Subcutaneous abdominal adipose tissue (tissue), 5 donors: ENCODE measurements at regions not wholly inside any gene's neighbourhood (a gene's known extent, or its start where the extent isn't known, plus 50 kb on each side); places are given as distances from the start of the nearest gene placed in this dataset.
"Not testable (repeated sequence)": the region's sequence is repeated elsewhere in the genome, so short reads cannot be mapped to it uniquely, and the experiment has no call there.

Experiments used
- H3K27ac ChIP-seq: one replicate; pipeline ENCODE4 v1.7.0; 2013; ENCODE audit warnings: low read depth, mild to moderate bottlenecking, inconsistent platforms, low read length, moderate library complexity
- H3K27me3 ChIP-seq, 5 donors: one replicate each; pipeline ENCODE4 v1.7.0; 2013; ENCODE audit warnings: low read length in 5 of 5, inconsistent platforms in 1 of 5; ENCODE audit not compliant: control insufficient read depth in 5 of 5, insufficient read depth in 4 of 5
- H3K36me3 ChIP-seq, 5 donors: one replicate each; pipeline ENCODE4 v1.7.0; 2013; ENCODE audit warnings: low read length in 5 of 5; ENCODE audit not compliant: control insufficient read depth in 5 of 5, insufficient read depth in 5 of 5
- H3K4me1 ChIP-seq, 5 donors: one replicate each; pipeline ENCODE4 v1.7.0; 2013; ENCODE audit warnings: low read length in 5 of 5, mild to moderate bottlenecking in 3 of 5, moderate library complexity in 1 of 5; ENCODE audit not compliant: control insufficient read depth in 5 of 5, insufficient read depth in 5 of 5
- H3K4me3 ChIP-seq, 5 donors: one replicate each; pipeline ENCODE4 v1.7.0; 2013; ENCODE audit warnings: low read length in 5 of 5, low read depth in 1 of 5
- H3K9ac ChIP-seq, 5 donors: one replicate each; pipeline ENCODE4 v1.7.0; 2013; ENCODE audit warnings: low read length in 5 of 5, mild to moderate bottlenecking in 4 of 5, moderate library complexity in 3 of 5
- H3K9me3 ChIP-seq, 5 donors: one replicate each; pipeline ENCODE4 v1.7.0; 2013; ENCODE audit warnings: low read length in 5 of 5; ENCODE audit not compliant: control insufficient read depth in 5 of 5
- donor health status: healthy.
- donor health status: healthy.
- donor health status: healthy.
- donor health status: healthy.
- donor health status: healthy.

DNA sequence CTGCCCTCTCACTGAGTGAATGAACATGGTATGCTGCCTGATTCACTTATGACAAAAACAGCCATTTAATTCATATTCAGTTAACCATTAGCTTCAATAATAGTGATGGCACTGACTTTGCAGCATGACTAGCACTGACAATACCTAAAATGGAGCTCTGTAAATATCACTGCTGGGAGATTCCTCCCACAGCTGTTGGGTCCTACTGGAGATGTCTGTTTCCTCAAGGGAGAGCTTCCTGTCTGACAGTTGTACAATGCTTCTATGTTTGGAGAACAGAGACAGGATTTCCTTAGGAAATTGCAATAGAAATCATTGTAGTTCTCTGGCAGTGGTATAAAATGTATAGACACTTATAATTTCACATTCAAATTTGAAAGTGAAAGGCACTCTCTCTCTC is 695.9 kb upstream of the CDH8 start:
- Histone ChIP-seq H3K27me3 (no peaks in the 10 kb centered on the region), H3K4me1 (peaks cover 0 to 10% (median 0%) of the 10 kb centered on the region in 5 donors), H3K36me3 (no peaks in the 10 kb centered on the region), H3K4me3 (peak overlapping the region in 1 of 5 donors; percentile 9), H3K9ac (no peak overlapping the region), H3K9me3 (no peaks in the 10 kb centered on the region), H3K27ac (no peak overlapping the region)

DNA sequence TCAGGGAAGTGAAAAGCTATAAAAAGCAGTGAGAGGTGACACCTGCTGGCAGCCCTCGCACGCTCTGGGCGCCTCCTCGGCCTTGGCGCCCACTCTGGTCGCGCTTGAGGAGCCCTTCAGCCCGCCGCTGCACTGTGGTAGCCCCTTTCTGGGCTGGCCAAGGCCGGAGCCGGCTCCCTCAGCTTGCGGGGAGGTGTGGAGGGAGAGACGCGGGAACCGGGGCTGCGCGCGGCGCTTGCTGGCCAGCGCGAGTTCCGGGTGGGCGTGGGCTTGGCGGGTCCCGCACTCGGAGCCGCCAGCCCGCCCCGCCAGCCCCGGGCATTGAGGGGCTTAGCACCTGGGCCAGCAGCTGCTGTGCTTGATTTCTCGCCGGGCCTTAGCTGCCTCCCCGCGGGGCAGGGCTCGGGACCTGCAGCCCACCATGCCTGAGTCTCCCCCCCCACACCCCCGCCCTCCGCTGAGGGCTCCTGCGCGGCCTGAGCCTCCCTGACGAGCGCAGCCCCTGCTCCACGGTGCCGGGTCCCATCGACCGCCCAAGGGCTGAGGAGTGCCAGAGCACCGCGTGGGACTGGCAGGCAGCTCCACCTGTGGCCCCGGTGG is 688.5 kb upstream of the CDH8 start:
- not testable (repeated sequence) for H3K9ac ChIP-seq, H3K27me3 ChIP-seq, H3K27ac ChIP-seq, H3K4me1 ChIP-seq, H3K4me3 ChIP-seq, H3K9me3 ChIP-seq, H3K36me3 ChIP-seq

DNA sequence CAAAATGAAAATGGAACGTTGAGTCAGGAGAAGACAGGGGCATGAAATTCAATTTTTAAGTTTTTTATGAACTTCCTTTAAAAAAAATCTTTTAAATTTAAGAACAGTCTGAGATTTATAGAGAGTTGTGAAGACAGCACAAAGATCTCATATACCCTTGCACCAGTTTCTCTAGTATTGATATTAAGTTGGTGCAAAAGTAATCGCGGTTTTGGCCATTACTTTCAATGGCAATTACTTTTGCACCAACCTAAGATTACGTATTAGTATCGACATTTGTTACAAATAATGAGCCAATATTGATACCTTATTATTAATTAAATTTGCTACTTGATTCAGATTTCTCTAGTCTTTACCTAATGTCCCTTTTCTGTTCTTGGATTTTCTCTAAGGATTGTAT is 684.4 kb upstream of the CDH8 start:
- Histone ChIP-seq H3K4me1 (no peaks in the 10 kb centered on the region), H3K4me3 (no peak overlapping the region), H3K27ac (no peak overlapping the region), H3K36me3 (no peaks in the 10 kb centered on the region), H3K9me3 (peaks cover 0 to 3% (median 0%) of the 10 kb centered on the region in 5 donors), H3K27me3 (no peaks in the 10 kb centered on the region), H3K9ac (no peak overlapping the region)

DNA sequence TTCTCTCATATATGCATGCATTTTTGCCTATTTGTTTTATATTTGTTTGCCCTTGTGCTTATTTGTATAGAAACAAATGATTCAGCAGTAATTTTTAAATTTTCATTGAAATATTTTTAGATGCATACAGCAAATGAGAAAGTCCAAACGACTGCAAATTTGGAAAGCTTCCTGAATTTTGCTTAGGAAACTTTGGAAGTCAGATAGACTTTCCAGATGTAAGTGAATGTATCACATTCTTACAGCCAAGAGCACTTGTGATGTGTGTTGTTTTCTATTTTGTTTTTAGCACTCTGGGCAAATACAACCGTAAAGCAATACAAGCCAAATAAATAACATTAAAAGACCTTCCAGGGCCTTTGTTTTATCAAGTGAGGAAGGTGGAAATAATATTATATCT is 680.8 kb upstream of the CDH8 start:
- no peaks in the 10 kb centered on the region for H3K36me3 ChIP-seq
- no peaks in the 10 kb centered on the region for H3K27me3 ChIP-seq

DNA sequence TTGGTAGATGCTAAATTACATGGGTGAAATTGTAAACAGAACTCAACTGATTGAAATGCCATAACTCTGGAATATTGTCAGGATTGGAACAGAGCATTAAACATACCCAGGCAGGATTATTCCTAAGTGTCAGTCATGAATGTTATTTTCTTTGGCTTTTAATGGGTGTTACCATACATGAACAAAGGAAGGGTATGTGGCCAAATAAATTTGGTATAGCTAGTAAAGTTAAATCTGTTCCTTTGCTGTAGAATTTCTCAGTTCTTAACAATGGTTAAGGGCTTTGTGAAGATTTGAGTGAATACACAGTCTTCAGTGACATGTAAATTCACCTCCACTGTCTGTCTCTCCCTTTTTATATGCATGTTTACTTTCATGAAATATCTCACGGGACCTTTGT is 679.5 kb upstream of the CDH8 start:
- Histone ChIP-seq H3K4me3 (no peak overlapping the region), H3K9me3 (no peaks in the 10 kb centered on the region), H3K4me1 (no peaks in the 10 kb centered on the region), H3K27ac (no peak overlapping the region), H3K9ac (no peak overlapping the region), H3K36me3 (no peaks in the 10 kb centered on the region), H3K27me3 (no peaks in the 10 kb centered on the region)

More for the DNA sequence above, 680.8 kb upstream of the CDH8 start:
- no peak overlapping the region for H3K9ac ChIP-seq
- H3K4me3 ChIP-seq = no peak overlapping the region
- H3K4me1 ChIP-seq = no peaks in the 10 kb centered on the region
- no peak overlapping the region for H3K27ac ChIP-seq
- H3K9me3 ChIP-seq = no peaks in the 10 kb centered on the region

DNA sequence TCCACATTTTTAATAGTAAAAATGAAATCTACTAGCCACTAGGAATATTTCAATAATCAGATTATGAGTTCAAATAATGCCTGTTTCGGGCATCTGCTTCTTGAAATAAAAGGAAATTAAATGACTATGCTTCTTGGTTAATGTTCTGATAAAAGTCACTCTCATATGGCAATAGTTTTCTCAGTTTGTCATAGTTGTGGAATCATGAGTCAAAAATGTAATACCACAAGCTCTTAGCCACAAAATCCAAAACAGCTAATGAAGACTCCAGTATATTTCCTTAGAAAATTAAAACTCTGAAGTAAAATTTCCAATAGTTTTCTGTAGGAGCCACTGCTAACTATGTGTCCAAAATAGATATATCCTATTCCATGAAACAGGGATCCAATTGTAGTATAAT is 676.3 kb upstream of the CDH8 start:
- no peaks in the 10 kb centered on the region for H3K27me3 ChIP-seq
- no peak overlapping the region for H3K9ac ChIP-seq
- H3K4me3 ChIP-seq = no peak overlapping the region
- H3K4me1 ChIP-seq = no peaks in the 10 kb centered on the region
- no peaks in the 10 kb centered on the region for H3K36me3 ChIP-seq
- no peak overlapping the region for H3K27ac ChIP-seq
- no peaks in the 10 kb centered on the region for H3K9me3 ChIP-seq

DNA sequence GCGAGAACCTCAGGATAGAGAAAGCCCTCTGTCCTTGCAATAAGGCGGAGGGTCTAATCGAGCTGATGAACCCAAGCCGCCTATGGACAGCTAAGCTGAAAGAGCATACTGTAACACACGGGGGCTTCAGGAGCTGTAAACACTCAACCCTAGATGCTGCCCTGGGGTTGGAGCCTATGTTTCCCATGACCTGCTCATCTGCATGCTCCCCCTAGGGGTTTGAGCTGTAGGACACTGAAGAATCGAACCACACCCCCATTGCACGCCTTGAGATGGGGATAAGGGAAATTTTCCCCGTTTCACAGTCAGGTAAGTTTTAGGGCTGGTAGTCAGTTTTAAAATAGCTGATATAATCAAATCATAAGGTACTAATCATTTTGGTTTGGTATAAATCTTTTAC is 675.6 kb upstream of the CDH8 start:
- Histone ChIP-seq H3K27me3 (no peaks in the 10 kb centered on the region), H3K4me3 (no peak overlapping the region), H3K27ac (no peak overlapping the region), H3K9me3 (no peaks in the 10 kb centered on the region), H3K36me3 (no peaks in the 10 kb centered on the region), H3K9ac (no peak overlapping the region), H3K4me1 (no peaks in the 10 kb centered on the region)

DNA sequence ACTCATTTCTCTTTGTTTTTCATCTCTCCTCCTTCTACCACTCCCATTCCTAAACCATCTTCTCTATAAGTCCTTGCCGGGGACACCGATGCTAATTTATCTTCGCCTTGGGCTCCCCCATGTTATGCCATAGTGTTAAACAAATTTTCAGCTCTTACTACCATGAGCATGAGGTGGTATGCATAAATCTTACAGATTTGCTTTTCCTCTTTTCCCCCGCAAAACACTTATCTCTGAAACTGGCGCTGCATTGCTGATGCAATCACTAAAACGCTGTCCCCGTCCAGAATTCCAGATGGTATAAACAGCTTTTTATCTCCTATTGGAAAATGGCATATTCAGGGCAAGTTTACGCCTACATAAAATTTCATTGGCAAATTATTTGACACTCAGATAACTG is 673.6 kb upstream of the CDH8 start:
- H3K27ac ChIP-seq = no peak overlapping the region
- H3K9ac ChIP-seq = no peak overlapping the region
- H3K4me3 ChIP-seq = no peak overlapping the region
- no peaks in the 10 kb centered on the region for H3K27me3 ChIP-seq
- no peaks in the 10 kb centered on the region for H3K4me1 ChIP-seq
- H3K36me3 ChIP-seq = no peaks in the 10 kb centered on the region
- no peaks in the 10 kb centered on the region for H3K9me3 ChIP-seq

DNA sequence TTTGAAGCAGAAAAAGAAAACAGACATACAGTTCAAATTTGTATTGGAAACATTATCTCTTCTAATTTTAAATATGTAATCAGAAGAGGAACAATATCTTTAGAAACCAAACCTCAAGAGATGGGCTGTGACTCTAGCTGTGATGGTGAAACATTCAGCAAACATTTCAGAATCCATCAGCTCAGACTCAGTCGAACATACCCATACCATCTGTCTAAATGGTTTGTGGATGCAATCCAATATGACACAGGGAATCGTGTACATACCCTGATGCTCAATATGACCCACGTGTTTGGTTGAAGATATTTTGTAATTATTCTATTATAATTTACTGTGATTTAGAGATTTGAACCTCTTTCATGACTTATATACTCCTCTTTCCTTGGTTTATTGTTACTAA is 665.2 kb upstream of the CDH8 start:
- peaks cover 0 to 3% (median 0%) of the 10 kb centered on the region in 5 donors for H3K4me1 ChIP-seq
- H3K4me3 ChIP-seq = no peak overlapping the region
- H3K36me3 ChIP-seq = no peaks in the 10 kb centered on the region
- no peak overlapping the region for H3K27ac ChIP-seq
- H3K9me3 ChIP-seq = no peaks in the 10 kb centered on the region
- H3K9ac ChIP-seq = no peak overlapping the region
- no peaks in the 10 kb centered on the region for H3K27me3 ChIP-seq

DNA sequence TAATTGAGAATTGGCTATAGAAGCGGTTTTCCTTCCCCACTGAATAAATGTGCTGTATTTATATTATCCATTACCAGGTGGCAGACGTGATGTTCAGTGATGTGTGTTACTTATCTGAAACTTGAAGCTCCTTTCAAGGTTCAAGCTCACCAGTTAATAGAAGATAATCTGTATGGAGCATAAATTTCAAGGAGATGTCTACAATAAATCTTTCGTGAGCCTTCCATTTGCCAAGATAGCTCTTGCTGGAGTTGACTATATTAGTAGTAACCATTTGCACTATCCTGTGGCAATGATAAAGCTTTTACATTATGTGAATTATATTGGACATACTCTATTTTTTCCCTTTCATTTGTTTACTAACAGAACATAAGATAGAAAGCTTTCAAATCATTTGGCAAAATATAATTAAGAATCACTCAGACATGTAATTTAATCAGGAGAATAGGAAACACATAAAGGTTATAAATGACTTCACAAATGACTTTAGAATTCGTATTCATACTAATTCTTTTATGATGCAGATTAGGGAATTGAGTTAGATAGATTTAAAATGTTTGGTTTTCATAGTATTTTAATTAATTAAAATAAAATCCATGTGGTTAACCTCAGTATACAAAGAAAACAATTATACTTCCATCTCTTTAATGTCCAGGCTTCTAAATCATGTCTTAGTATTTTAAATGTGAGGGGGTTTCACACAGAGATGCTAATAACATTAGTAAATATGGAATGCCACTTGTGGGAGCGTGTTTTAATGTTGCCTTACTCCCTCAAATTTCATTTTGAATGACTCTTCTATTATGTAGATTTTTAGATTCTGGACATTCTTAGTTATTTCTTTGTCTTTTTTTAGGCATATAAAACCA is 664.4 kb upstream of the CDH8 start:
- no peak overlapping the region for H3K27ac ChIP-seq
- H3K36me3 ChIP-seq = no peaks in the 10 kb centered on the region
- no peak overlapping the region for H3K9ac ChIP-seq
- no peaks in the 10 kb centered on the region for H3K9me3 ChIP-seq
- peaks cover 0 to 3% (median 0%) of the 10 kb centered on the region in 5 donors for H3K4me1 ChIP-seq
- no peak overlapping the region for H3K4me3 ChIP-seq
- H3K27me3 ChIP-seq = no peaks in the 10 kb centered on the region
